ENCODE measurements at regions not wholly inside any gene's neighbourhood (a gene's known extent, or its start where the extent isn't known, plus 50 kb on each side); places are given as distances from the start of the nearest gene placed in this dataset.

DNA sequence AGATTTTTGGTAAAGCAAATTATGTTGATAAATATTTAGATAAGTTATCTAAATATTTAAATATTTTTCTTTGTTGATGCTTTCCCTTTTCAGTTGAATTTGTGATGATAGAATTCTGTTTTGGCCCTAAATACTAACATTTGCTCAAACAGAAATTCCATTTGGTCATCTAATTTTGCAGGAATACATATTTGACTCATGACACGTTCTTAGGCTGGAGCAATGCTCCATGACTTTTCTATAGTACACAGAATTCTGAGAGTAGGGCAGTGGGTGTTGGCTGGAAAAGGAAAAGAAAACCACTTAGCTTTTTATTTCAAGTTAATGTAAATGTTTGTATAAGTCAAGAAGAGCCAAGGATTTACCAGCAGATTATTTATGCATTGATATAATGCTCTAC lies 58.6 kb upstream of the GK2 start:
- TF ChIP-seq, protein P1, sequence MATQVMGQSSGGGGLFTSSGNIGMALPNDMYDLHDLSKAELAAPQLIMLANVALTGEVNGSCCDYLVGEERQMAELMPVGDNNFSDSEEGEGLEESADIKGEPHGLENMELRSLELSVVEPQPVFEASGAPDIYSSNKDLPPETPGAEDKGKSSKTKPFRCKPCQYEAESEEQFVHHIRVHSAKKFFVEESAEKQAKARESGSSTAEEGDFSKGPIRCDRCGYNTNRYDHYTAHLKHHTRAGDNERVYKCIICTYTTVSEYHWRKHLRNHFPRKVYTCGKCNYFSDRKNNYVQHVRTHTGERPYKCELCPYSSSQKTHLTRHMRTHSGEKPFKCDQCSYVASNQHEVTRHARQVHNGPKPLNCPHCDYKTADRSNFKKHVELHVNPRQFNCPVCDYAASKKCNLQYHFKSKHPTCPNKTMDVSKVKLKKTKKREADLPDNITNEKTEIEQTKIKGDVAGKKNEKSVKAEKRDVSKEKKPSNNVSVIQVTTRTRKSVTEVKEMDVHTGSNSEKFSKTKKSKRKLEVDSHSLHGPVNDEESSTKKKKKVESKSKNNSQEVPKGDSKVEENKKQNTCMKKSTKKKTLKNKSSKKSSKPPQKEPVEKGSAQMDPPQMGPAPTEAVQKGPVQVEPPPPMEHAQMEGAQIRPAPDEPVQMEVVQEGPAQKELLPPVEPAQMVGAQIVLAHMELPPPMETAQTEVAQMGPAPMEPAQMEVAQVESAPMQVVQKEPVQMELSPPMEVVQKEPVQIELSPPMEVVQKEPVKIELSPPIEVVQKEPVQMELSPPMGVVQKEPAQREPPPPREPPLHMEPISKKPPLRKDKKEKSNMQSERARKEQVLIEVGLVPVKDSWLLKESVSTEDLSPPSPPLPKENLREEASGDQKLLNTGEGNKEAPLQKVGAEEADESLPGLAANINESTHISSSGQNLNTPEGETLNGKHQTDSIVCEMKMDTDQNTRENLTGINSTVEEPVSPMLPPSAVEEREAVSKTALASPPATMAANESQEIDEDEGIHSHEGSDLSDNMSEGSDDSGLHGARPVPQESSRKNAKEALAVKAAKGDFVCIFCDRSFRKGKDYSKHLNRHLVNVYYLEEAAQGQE (IDR thresholded peaks at IDR 0.05; ENCODE audit: low read depth, low read length) = no peak
- TF ChIP-seq, protein P2, sequence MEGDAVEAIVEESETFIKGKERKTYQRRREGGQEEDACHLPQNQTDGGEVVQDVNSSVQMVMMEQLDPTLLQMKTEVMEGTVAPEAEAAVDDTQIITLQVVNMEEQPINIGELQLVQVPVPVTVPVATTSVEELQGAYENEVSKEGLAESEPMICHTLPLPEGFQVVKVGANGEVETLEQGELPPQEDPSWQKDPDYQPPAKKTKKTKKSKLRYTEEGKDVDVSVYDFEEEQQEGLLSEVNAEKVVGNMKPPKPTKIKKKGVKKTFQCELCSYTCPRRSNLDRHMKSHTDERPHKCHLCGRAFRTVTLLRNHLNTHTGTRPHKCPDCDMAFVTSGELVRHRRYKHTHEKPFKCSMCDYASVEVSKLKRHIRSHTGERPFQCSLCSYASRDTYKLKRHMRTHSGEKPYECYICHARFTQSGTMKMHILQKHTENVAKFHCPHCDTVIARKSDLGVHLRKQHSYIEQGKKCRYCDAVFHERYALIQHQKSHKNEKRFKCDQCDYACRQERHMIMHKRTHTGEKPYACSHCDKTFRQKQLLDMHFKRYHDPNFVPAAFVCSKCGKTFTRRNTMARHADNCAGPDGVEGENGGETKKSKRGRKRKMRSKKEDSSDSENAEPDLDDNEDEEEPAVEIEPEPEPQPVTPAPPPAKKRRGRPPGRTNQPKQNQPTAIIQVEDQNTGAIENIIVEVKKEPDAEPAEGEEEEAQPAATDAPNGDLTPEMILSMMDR (IDR thresholded peaks at IDR 0.05 in 2 of 3, conservative IDR thresholded peaks at IDR 0.05 in 1 of 3; ENCODE audit: control insufficient read depth in 2 of 3, extremely low read depth in 1 of 3, insufficient read depth in 1 of 3, low read depth in 3 of 3, low read length in 3 of 3) = no peak
